ENCODE measurements at regions not wholly inside any gene's neighbourhood (a gene's known extent, or its start where the extent isn't known, plus 50 kb on each side); places are given as distances from the start of the nearest gene placed in this dataset.

GRCh38 chr4:144819591-144819990, 173.6 kb downstream of the HHIP start:
- H3F3A ChIP-seq (ENCODE audit: insufficient read depth, low read length): no peaks in the 10 kb centered on the region
- no peak overlapping the region for H3K9ac ChIP-seq (ENCODE audit: low read length)
- TF ChIP-seq EZH2 (optimal IDR thresholded peaks at IDR 0.05; ENCODE audit: low read depth, low read length) (no peak), EZH2phosphoT487 (IDR thresholded peaks at IDR 0.05; ENCODE audit: low read length) (no peak)
- TF ChIP-seq, protein P1, sequence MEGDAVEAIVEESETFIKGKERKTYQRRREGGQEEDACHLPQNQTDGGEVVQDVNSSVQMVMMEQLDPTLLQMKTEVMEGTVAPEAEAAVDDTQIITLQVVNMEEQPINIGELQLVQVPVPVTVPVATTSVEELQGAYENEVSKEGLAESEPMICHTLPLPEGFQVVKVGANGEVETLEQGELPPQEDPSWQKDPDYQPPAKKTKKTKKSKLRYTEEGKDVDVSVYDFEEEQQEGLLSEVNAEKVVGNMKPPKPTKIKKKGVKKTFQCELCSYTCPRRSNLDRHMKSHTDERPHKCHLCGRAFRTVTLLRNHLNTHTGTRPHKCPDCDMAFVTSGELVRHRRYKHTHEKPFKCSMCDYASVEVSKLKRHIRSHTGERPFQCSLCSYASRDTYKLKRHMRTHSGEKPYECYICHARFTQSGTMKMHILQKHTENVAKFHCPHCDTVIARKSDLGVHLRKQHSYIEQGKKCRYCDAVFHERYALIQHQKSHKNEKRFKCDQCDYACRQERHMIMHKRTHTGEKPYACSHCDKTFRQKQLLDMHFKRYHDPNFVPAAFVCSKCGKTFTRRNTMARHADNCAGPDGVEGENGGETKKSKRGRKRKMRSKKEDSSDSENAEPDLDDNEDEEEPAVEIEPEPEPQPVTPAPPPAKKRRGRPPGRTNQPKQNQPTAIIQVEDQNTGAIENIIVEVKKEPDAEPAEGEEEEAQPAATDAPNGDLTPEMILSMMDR (IDR thresholded peaks at IDR 0.05; ENCODE audit: low read length): no peak
- DNase-seq: no peak
- H3K9me2 ChIP-seq (replicated peaks; ENCODE audit: insufficient read depth, low read length): no peaks in the 10 kb centered on the region
- no peaks in the 10 kb centered on the region for H3K36me3 ChIP-seq (replicated peaks; ENCODE audit: insufficient read depth, low read length)
- no peak overlapping the region for H2AFZ ChIP-seq (ENCODE audit: low read length)
- no peak overlapping the region for H3K27ac ChIP-seq (ENCODE audit: low read length)
- H3K4me1 ChIP-seq (ENCODE audit: low read length): no peaks in the 10 kb centered on the region
- H4K20me1 ChIP-seq (ENCODE audit: insufficient read depth, low read length): no peaks in the 10 kb centered on the region
- H3K4me3 ChIP-seq (ENCODE audit: low read length): no peak overlapping the region
- H3K9me3 ChIP-seq (replicated peaks; ENCODE audit: insufficient read depth, low read length): no peaks in the 10 kb centered on the region
- no peaks in the 10 kb centered on the region for H3K27me3 ChIP-seq (replicated peaks; ENCODE audit: insufficient read depth, low read length)
- H3K79me2 ChIP-seq (ENCODE audit: low read length): no peaks in the 10 kb centered on the region
- no peak overlapping the region for H3K4me2 ChIP-seq (ENCODE audit: low read depth, low read length)

GRCh38 chr4:144820011-144820727, 174.2 kb downstream of the HHIP start:
- no peak overlapping the region for H3K4me2 ChIP-seq (ENCODE audit: low read depth, low read length)
- DNase-seq: no peak
- H3K27me3 ChIP-seq (replicated peaks; ENCODE audit: insufficient read depth, low read length): no peaks in the 10 kb centered on the region

DNA sequence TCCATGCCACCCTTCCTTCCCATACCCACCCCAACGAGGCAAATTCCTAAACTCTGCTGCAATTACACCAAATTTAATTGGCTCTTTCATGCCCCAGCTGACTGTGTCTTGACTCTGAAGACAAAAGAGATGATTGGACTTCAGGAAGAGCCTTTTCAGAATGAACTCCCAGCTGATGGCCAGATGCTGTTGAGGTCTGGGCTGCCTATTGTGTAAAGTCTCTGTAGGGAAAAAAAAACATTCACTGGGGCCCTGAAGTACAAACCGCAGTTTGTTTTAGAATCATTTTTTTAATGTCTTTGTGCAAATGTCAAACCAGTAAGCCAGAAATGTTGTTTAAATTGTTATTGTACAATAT, 174.8 kb downstream of the HHIP start:
- Histone ChIP-seq H3K27ac (ENCODE audit: low read length) (no peak overlapping the region), H3F3A (ENCODE audit: insufficient read depth, low read length) (no peaks in the 10 kb centered on the region), H3K4me3 (ENCODE audit: low read length) (no peak overlapping the region), H3K4me2 (ENCODE audit: low read depth, low read length) (no peak overlapping the region), H3K36me3 (replicated peaks; ENCODE audit: insufficient read depth, low read length) (no peaks in the 10 kb centered on the region), H3K9me2 (replicated peaks; ENCODE audit: insufficient read depth, low read length) (no peaks in the 10 kb centered on the region), H3K4me1 (ENCODE audit: low read length) (no peaks in the 10 kb centered on the region), H3K27me3 (replicated peaks; ENCODE audit: insufficient read depth, low read length) (no peaks in the 10 kb centered on the region), H2AFZ (ENCODE audit: low read length) (no peak overlapping the region), H4K20me1 (ENCODE audit: insufficient read depth, low read length) (no peaks in the 10 kb centered on the region), H3K79me2 (ENCODE audit: low read length) (no peaks in the 10 kb centered on the region), H3K9me3 (replicated peaks; ENCODE audit: insufficient read depth, low read length) (no peaks in the 10 kb centered on the region), H3K9ac (ENCODE audit: low read length) (no peak overlapping the region)
- TF ChIP-seq EZH2phosphoT487 (IDR thresholded peaks at IDR 0.05; ENCODE audit: low read length) (no peak), EZH2 (optimal IDR thresholded peaks at IDR 0.05; ENCODE audit: low read depth, low read length) (no peak)
- TF ChIP-seq, protein P1 (IDR thresholded peaks at IDR 0.05; ENCODE audit: low read length): no peak
- no peak for DNase-seq

More at GRCh38 chr4:144820011-144820727, 174.2 kb downstream of the HHIP start:
- Histone ChIP-seq H3K27ac (ENCODE audit: low read length) (no peak overlapping the region), H3K9ac (ENCODE audit: low read length) (no peak overlapping the region), H4K20me1 (ENCODE audit: insufficient read depth, low read length) (no peaks in the 10 kb centered on the region), H3K36me3 (replicated peaks; ENCODE audit: insufficient read depth, low read length) (no peaks in the 10 kb centered on the region), H3K79me2 (ENCODE audit: low read length) (no peaks in the 10 kb centered on the region), H3K4me3 (ENCODE audit: low read length) (no peak overlapping the region), H3K4me1 (ENCODE audit: low read length) (no peaks in the 10 kb centered on the region), H3K9me3 (replicated peaks; ENCODE audit: insufficient read depth, low read length) (no peaks in the 10 kb centered on the region), H3F3A (ENCODE audit: insufficient read depth, low read length) (no peaks in the 10 kb centered on the region), H3K9me2 (replicated peaks; ENCODE audit: insufficient read depth, low read length) (no peaks in the 10 kb centered on the region), H2AFZ (ENCODE audit: low read length) (no peak overlapping the region)
- TF ChIP-seq, protein P1 (IDR thresholded peaks at IDR 0.05; ENCODE audit: low read length): no peak
- no peak for TF ChIP-seq EZH2phosphoT487 (IDR thresholded peaks at IDR 0.05; ENCODE audit: low read length)
- no peak for TF ChIP-seq EZH2 (optimal IDR thresholded peaks at IDR 0.05; ENCODE audit: low read depth, low read length)

All from MM.1S (cell line).